Mucosa of rectum (tissue), 2 donors: ENCODE measurements at regions not wholly inside any gene's neighbourhood (a gene's known extent, or its start where the extent isn't known, plus 50 kb on each side); places are given as distances from the start of the nearest gene placed in this dataset.

ENCODE experiments used
- H3K27ac ChIP-seq, 2 donors: one replicate each; pipeline ENCODE4 v1.7.0; 2013; ENCODE audit warnings: inconsistent platforms in 2 of 2, low read depth in 2 of 2, low read length in 2 of 2
- H3K27me3 ChIP-seq, 2 donors: one replicate each; pipeline ENCODE4 v1.7.0; 2013; ENCODE audit warnings: low read length in 2 of 2; ENCODE audit not compliant: control insufficient read depth in 2 of 2, insufficient read depth in 2 of 2
- H3K36me3 ChIP-seq, 2 donors: one replicate each; pipeline ENCODE4 v1.7.0; 2013; ENCODE audit warnings: low read length in 2 of 2; ENCODE audit not compliant: control insufficient read depth in 2 of 2, insufficient read depth in 2 of 2
- H3K4me1 ChIP-seq, 2 donors: one replicate each; pipeline ENCODE4 v1.7.0; 2013; ENCODE audit warnings: low read length in 2 of 2, mild to moderate bottlenecking in 1 of 2; ENCODE audit not compliant: control insufficient read depth in 2 of 2, insufficient read depth in 2 of 2
- H3K4me3 ChIP-seq, 2 donors: one replicate each; pipeline ENCODE4 v1.7.0; 2013; ENCODE audit warnings: low read length in 2 of 2
- H3K9ac ChIP-seq, 2 donors: one replicate each; pipeline ENCODE4 v1.7.0; 2013; ENCODE audit warnings: low read length in 2 of 2, low read depth in 1 of 2, mild to moderate bottlenecking in 1 of 2
- H3K9me3 ChIP-seq, 2 donors: one replicate each; pipeline ENCODE4 v1.7.0; 2013; ENCODE audit warnings: low read length in 2 of 2; ENCODE audit not compliant: control insufficient read depth in 2 of 2
- donor health status: healthy.
- donor health status: Normal muscosa, but diverticular disease.

DNA sequence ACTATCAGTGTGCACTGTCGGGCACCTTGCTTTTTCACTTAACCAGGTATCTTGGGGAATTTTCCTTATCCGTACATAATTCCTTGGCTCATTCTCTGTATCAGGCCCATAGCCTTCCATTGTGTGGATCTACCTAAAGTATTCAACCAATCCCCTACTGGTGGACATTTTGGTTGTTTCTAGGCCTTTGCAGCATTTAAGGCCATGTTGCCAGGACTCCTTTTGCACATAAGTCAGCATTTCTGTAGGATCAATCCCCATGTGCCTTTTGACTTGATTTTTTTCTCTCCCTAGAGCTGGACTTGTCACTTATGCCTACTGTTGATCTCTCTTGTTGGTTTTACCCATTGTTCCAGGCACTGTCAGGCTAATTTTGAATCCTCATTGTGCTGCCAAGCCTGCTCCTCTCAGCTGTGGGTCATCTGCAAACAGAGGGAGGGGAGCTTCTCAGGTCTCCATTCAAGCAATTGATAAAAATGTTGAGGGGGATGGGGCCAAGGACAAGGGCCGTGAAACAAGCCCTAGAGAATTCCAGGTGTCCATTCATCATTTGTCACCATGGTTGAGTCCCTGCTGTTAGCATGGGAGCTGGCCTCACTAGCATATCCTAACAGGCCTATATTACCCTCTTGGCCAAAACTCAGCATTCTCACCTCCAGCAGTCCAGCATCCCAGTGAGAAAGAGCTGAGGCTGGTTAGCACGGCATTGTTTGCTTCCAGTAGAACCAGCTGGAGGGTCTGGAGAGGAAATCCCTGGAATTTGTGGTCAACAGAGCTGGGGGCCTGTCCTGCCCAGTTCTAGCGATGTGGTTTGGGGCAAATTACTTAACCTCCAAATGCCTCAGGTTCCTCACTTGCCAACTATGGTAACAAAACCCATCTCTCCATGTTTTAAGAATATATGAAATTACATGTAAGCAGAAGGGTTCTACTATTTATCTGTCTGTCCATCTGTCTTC is 178.4 kb downstream of the MRPL14 start:
- Histone ChIP-seq H3K27ac (no peak overlapping the region), H3K9me3 (no peaks in the 10 kb centered on the region)

DNA sequence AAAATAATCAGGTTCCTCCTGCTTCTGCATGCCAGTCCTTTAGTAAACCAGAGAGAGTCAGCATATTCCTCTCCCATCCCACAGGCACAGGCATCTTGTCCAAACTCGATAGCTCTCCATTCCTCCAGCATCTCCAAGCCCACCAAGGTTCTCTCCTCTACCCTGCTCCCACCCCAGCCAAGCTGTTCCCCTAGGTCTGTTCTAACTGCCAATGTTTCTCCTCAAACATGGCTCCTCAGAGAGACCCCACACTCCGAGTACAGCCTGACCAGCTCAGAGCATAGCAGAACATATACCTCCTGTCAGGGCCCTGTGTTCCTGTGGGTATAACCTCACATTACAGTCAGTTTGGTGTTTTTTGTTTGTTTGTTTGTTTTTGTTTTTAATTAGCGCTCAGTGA is 177.8 kb downstream of the VEGFA start:
- Histone ChIP-seq H3K9me3 (no peaks in the 10 kb centered on the region), H3K36me3 (no peaks in the 10 kb centered on the region), H3K4me1 (peaks cover 2 to 3% of the 10 kb centered on the region in 2 donors), H3K9ac (no peak overlapping the region), H3K4me3 (no peak overlapping the region), H3K27me3 (no peaks in the 10 kb centered on the region), H3K27ac (no peak overlapping the region)

More for the DNA sequence above, 178.4 kb downstream of the MRPL14 start:
- H3K9ac ChIP-seq = no peak overlapping the region
- H3K4me3 ChIP-seq = no peak overlapping the region
- H3K27me3 ChIP-seq = no peaks in the 10 kb centered on the region
- peaks cover 2 to 3% of the 10 kb centered on the region in 2 donors for H3K4me1 ChIP-seq
- H3K36me3 ChIP-seq = no peaks in the 10 kb centered on the region

DNA sequence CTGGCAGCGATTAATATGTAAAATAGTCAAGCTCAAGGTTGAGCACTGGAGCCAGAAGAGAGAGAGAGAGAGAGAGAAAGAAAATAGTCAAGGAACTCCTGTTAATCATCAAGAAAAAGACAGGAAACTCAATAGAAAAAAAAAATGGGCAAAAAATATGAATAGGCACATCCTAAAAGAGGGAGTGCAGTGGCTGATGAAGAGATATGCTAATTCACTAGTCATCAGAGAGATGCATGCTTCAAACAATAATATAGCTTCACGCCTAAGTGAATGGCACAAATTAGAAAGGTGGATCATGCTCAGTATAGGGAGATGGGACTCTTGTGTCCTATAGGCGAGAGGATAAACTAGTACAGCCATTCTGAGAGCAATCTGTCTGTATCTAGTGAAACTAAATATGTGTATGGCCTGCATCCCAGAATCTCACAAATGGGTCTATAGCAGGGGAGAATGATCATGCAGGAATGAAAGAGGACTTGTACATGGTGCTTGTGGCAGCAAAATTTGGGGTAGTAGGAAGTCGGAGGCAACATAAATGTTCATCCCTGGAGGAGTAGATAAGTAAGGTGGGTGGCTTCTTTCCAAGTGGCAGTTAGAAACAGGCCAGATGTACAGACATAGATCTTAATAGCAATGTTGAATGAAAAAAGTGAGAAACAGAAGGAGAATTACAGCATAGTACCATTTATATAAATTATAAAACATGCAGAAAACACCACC is 176.8 kb downstream of the VEGFA start:
- no peak overlapping the region for H3K9ac ChIP-seq
- H3K4me3 ChIP-seq = no peak overlapping the region
- H3K36me3 ChIP-seq = no peaks in the 10 kb centered on the region
- no peak overlapping the region for H3K27ac ChIP-seq
- H3K9me3 ChIP-seq = no peaks in the 10 kb centered on the region
- H3K4me1 ChIP-seq = peaks cover 2 to 3% of the 10 kb centered on the region in 2 donors
- H3K27me3 ChIP-seq = no peaks in the 10 kb centered on the region

DNA sequence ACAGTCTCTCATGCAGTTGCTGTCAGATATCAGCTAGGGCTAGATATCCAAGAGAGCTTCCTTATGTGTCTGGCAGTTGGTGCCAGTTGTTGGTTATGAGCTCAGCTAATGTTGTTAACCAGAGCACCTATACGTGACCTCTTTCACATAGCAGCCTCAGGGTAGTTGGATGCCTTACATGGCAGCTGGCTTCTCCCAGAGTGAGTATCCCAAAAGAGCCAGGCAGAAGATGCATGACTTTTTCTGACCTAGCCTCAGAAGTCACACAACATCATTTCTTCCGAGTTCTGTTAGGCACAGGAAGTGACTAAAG is 175.7 kb downstream of the VEGFA start:
- Histone ChIP-seq H3K27ac (no peak overlapping the region), H3K4me1 (no peaks in the 10 kb centered on the region), H3K9ac (no peak overlapping the region), H3K27me3 (no peaks in the 10 kb centered on the region), H3K9me3 (no peaks in the 10 kb centered on the region), H3K4me3 (no peak overlapping the region), H3K36me3 (no peaks in the 10 kb centered on the region)

DNA sequence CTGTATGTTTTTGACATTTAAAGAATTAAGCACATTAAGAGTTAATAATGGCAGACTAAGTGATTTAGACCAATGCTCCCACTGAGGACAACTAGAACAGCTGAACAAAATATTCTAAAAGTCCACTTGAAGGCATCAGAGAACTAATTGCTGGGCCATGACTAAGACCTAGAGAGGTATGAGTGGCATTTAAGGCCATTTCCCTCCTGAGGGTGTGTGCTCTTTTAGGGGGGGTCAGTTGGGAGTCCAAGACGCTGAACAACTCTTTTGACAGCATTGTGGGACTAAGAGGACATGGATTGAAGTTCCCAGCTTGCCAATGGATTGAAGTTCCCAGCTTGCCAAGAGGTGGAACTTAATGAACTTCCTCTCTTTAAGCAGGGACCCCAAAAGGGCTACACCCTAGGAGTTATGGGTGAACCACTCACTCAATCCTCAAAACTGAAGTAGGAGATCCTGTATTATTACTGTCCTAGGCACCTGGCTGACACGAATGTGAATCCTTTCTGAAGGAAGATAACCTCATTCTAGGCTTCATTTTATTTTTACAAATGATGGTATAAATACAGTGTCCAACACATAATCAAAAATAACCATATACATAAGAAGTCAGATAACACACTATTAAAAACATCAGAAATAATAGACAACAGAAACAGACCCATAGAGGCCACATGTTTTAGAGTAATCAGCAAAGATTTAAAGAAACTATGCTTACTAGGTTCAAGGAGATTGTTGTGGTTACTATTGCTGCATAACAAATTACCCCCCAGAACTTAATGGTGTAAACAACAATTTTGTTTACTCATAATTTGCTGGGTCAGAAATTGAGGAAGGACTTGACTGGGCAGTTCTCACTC is 175.1 kb downstream of the VEGFA start:
- H3K4me1 ChIP-seq = no peaks in the 10 kb centered on the region
- H3K36me3 ChIP-seq = no peaks in the 10 kb centered on the region
- H3K27me3 ChIP-seq = no peaks in the 10 kb centered on the region
- no peaks in the 10 kb centered on the region for H3K9me3 ChIP-seq
- H3K4me3 ChIP-seq = no peak overlapping the region
- H3K9ac ChIP-seq = no peak overlapping the region
- no peak overlapping the region for H3K27ac ChIP-seq

DNA sequence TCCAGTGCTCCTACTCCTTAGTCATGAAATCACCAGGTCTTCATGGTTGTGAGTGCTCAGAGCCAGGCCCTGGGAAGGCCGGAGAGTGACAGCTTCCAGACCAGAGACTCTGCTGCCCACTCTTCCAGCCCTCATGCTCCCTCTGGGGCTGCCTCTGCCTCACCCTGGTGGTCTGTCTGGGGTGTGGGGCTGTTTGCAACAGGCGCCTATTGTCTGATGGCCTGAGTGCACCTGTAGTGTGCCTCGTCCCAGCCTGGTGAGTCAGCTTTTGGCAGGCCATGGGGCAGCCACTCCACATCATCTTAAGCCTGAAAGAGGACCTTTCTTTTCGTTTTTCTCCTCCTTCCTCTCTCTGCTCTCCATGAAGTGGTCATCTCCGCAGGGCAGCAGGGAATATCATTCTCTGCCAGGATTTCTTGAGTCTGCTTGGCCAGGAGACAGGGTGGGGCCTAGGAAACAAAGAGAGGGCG is 173.8 kb downstream of the VEGFA start:
- Histone ChIP-seq H3K9me3 (no peaks in the 10 kb centered on the region), H3K36me3 (no peaks in the 10 kb centered on the region), H3K27ac (no peak overlapping the region), H3K9ac (no peak overlapping the region), H3K4me1 (no peaks in the 10 kb centered on the region), H3K27me3 (no peaks in the 10 kb centered on the region), H3K4me3 (no peak overlapping the region)

DNA sequence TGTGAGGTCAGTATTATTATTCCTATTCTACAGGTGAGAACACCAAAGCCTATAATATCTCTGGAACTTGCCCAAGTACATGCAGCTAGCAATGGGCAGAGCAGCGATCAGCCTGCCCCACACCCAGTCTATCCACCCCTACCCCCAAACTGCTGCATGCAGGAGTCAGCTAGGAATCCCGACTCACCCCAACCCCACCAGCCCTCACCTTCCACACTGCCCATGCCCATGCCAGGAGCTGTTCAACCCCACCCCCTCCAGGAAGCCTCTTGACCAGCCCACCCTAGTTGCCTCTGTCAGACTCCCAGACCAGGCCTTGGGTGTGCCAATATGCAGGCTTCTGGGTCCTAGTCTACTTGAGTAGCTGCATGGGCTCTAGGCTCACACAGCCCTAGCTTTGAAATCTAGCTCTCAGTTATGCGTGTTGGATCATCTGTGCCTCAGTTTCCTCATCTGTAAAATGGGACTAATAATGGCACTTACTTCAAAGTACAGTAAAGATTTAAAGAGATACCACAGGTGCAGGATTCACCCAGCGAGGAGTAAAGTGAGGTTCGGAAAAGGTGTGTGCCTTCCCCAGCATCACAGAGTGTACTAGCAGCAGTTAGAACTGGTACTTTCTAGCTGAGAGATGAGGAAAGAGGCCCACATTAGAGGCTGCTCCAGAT is 173.2 kb downstream of the VEGFA start:
- Histone ChIP-seq H3K9me3 (no peaks in the 10 kb centered on the region), H3K9ac (no peak overlapping the region), H3K4me1 (no peaks in the 10 kb centered on the region), H3K4me3 (no peak overlapping the region), H3K27ac (no peak overlapping the region), H3K27me3 (no peaks in the 10 kb centered on the region), H3K36me3 (no peaks in the 10 kb centered on the region)

DNA sequence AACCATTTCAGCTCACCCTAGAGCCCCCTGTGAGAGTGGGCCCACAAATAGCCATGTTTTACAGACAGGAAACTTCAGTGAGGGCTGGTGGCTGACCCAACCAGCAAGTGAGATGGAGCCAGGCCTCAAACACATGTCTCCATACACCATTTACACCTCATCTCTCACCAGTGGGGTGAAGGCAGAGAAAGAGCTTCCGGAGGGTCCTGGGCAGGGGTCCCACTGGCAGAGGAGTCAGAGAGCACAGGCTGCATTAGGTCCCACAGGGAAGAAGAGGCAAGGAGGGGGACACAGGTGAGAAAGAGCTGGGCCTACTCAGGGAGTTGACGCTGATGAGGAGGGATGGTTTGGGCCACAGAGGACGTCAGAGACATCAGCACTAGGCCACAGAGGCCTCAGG is 172.6 kb downstream of the VEGFA start:
- Histone ChIP-seq H3K27me3 (no peaks in the 10 kb centered on the region), H3K4me1 (no peaks in the 10 kb centered on the region), H3K27ac (no peak overlapping the region), H3K4me3 (no peak overlapping the region), H3K9me3 (no peaks in the 10 kb centered on the region), H3K36me3 (no peaks in the 10 kb centered on the region), H3K9ac (no peak overlapping the region)

DNA sequence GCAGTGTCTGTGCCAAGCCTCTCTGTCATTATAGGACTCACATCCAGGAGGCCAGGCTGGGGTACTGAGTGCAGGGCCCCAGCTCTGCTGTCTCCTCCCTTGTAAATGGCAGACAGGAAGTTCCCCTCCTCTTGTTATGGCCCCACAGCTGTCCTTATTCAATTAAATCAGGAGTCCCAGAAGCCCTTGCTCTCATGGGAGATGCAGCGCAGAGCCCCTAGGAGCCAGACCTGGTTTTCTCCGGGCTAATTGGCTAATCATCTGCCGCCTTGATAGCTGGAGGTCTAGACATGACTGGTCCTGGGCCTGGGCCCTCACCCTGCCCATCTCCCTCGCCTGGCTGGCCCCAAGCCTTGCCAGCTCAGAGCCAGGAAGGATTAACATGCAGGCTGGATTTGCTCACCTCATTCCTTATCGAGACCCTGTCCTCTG is 172.0 kb downstream of the VEGFA start:
- H3K9me3 ChIP-seq = no peaks in the 10 kb centered on the region
- H3K27me3 ChIP-seq = no peaks in the 10 kb centered on the region
- H3K9ac ChIP-seq = no peak overlapping the region
- no peaks in the 10 kb centered on the region for H3K36me3 ChIP-seq
- no peak overlapping the region for H3K27ac ChIP-seq
- no peaks in the 10 kb centered on the region for H3K4me1 ChIP-seq
- H3K4me3 ChIP-seq = no peak overlapping the region
